Brain microvascular endothelial cell (primary cell): ENCODE measurements at regions not wholly inside any gene's neighbourhood (a gene's known extent, or its start where the extent isn't known, plus 50 kb on each side); places are given as distances from the start of the nearest gene placed in this dataset.
"Not testable (repeated sequence)": the region's sequence is repeated elsewhere in the genome, so short reads cannot be mapped to it uniquely, and the experiment has no call there.

Experiments used
- DNase-seq: peaks from one replicate; pipeline ENCODE4 v3.0.0-alpha.2; 2020
- H3K27ac ChIP-seq: fragments of 250-450 bp; sonication (Bioruptor Pico); 2 replicates; pipeline ENCODE4 v1.5.1; 2020; ENCODE audit warnings: mild to moderate bottlenecking, moderate library complexity
- H3K27me3 ChIP-seq: fragments of 250-450 bp; sonication (Bioruptor Pico); replicated peaks from 2 replicates; pipeline ENCODE4 v1.5.1; 2020; ENCODE audit warnings: mild to moderate bottlenecking
- H3K36me3 ChIP-seq: fragments of 250-450 bp; sonication (Bioruptor Pico); replicated peaks from 2 replicates; pipeline ENCODE4 v1.5.1; 2020; ENCODE audit warnings: mild to moderate bottlenecking
- H3K4me3 ChIP-seq: 2 replicates; pipeline ENCODE4 v1.5.1; 2011; ENCODE audit warnings: low read depth, mild to moderate bottlenecking, control low read depth, low read length, moderate library complexity
- in situ Hi-C: cut with HindIII; loops from 2 replicates; pipeline ENCODE4 v1.10.0; 2017; ENCODE audit warnings: low sequenced_read_pairs, low pct_ligation_motif_present
- TF ChIP-seq, protein P1 (sequence below): IDR thresholded peaks from 2 replicates; pipeline ENCODE4 v1.5.1; 2011; ENCODE audit warnings: low read depth, mild to moderate bottlenecking, moderate library complexity, low read length, control low read depth, inconsistent platforms; ENCODE audit errors: missing control alignments

DNA sequence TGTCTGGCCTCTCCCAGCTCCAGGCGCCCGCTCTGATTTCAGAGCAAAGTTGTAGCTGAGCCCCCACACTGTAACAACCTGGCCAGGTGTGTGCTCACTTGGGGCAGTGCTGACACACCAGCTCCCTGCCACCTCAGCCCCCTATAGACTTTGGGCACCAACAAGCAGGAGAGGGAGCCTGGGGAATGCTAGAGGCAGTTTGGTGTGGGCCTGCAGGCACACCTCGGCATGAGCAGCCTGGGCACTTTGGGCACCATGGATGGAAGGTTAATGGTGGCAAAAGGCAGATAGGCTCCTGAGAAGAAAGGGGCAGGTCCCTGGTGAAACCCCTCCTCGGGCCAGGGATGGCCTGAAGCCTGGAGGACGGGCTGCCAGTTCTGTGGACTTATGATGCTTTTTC is 212.7 kb upstream of the GNAI1 start:
- TF ChIP-seq, protein P1, sequence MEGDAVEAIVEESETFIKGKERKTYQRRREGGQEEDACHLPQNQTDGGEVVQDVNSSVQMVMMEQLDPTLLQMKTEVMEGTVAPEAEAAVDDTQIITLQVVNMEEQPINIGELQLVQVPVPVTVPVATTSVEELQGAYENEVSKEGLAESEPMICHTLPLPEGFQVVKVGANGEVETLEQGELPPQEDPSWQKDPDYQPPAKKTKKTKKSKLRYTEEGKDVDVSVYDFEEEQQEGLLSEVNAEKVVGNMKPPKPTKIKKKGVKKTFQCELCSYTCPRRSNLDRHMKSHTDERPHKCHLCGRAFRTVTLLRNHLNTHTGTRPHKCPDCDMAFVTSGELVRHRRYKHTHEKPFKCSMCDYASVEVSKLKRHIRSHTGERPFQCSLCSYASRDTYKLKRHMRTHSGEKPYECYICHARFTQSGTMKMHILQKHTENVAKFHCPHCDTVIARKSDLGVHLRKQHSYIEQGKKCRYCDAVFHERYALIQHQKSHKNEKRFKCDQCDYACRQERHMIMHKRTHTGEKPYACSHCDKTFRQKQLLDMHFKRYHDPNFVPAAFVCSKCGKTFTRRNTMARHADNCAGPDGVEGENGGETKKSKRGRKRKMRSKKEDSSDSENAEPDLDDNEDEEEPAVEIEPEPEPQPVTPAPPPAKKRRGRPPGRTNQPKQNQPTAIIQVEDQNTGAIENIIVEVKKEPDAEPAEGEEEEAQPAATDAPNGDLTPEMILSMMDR, result no peak
- no peak overlapping the region for H3K27ac ChIP-seq
- no peak overlapping the region for H3K4me3 ChIP-seq
- no peak for DNase-seq
- in situ Hi-C loops, result no loop called here
- no peaks in the 10 kb centered on the region for H3K27me3 ChIP-seq
- H3K36me3 ChIP-seq, result no peaks in the 10 kb centered on the region

DNA sequence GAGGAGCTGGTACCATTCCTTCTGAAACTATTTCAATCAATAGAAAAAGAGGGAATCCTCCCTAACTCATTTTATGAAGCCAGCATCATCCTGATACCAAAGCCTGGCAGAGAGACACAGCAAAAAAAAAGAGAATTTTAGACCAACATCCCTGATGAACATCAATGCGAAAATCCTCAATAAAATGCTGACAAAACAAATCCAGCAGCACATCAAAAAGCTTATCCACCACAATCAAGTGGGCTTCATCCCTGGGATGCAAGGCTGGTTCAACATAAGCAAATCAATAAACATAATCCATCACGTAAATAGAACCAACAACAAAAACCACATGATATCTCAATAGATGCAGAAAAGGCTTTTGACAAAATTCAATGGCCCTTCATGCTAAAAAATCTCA is 216.0 kb upstream of the GNAI1 start:
- H3K27ac ChIP-seq, in situ Hi-C loops: not testable (repeated sequence)

DNA sequence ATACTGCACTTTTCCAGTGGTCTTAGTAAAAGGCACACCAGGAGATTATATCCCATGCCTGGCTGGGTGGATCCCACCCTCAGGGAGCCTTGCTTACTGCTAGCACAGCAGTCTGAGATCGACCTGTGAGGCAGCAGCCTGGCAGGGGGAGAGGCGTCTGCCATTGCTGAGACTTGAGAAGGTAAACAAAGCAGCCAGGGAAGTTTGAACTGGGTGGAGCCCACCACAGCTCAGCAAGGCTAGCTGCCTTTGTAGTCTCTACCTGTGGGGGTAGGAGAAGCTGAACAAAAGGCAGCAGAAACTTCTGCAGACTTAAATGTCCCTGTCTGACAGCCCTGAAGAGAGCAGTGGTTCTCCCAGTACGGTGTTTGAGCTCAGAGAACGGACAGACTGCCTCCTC is 219.3 kb upstream of the GNAI1 start:
- H3K4me3 ChIP-seq, H3K27ac ChIP-seq, in situ Hi-C loops, DNase-seq, H3K27me3 ChIP-seq, H3K36me3 ChIP-seq: not testable (repeated sequence)

More for the DNA sequence above, 216.0 kb upstream of the GNAI1 start:
- not testable (repeated sequence) for DNase-seq, H3K4me3 ChIP-seq, H3K27me3 ChIP-seq, H3K36me3 ChIP-seq

DNA sequence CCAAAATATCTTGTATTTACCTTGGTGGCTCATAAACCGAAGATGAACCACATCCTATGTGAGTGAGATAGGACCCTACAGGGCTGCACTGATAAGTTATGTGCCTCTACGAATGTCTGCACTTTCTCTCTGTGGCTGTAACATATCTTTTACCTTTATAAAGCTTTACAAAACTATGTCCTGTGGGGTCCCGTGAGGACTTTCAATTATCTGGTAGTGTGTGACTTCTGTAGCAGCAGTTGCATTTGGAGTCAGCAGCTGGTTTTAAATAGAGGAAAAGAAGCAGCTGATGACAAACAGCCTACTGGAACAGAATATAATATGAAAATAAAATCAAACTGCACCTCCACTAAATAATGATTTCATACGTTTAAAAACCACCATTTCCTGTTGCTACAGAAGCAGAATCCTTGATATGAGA is 222.4 kb upstream of the GNAI1 start:
- H3K4me3 ChIP-seq, result no peak overlapping the region
- H3K27ac ChIP-seq, result no peak overlapping the region
- TF ChIP-seq, protein P1, result no peak
- no peak for DNase-seq
- H3K36me3 ChIP-seq, result no peaks in the 10 kb centered on the region
- in situ Hi-C loops, result no loop called here
- H3K27me3 ChIP-seq, result no peaks in the 10 kb centered on the region

DNA sequence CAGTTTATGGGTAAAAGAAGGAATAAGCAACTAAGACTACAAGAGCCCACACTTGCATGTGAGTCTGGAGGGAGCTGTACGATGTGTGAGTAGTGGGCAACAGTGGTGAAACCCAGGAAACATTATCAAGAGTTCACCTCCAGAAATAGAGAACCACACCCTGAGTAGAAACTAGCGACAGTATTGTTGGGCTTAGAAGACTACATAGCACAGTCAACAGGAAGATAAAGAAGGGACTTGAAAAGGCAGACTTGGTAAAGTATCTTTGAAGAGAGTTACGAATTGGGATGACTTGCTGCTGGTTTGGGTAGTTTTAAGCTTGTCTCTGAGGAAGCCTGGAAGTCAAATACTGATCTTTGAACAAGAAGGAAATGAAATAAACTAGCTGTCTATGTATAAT is 223.2 kb upstream of the GNAI1 start:
- H3K36me3 ChIP-seq, result no peaks in the 10 kb centered on the region
- TF ChIP-seq, protein P1, result no peak
- in situ Hi-C loops, result no loop called here
- DNase-seq, result no peak
- H3K4me3 ChIP-seq, result no peak overlapping the region
- no peak overlapping the region for H3K27ac ChIP-seq
- no peaks in the 10 kb centered on the region for H3K27me3 ChIP-seq

DNA sequence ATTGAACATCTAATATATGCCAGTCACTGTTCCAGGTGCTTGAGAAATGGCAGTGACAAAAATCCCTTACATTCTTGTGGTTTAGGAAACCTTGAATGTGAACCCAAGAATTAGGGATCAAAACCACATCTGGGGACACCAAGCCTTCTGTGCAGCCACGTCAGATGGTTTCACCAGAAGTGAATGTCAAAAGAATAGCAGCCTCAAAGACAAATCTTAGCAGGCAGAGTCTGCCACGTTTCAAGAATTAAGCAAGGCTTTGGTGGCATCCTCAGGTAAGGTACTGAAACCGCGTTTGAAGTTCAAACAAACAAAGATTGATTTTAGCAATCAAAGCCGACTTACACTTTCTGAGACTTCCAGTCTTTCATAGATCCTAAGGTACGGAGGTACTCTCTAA is 225.5 kb upstream of the GNAI1 start:
- no peaks in the 10 kb centered on the region for H3K36me3 ChIP-seq
- in situ Hi-C loops, result no loop called here
- H3K27me3 ChIP-seq, result no peaks in the 10 kb centered on the region
- no peak overlapping the region for H3K4me3 ChIP-seq
- TF ChIP-seq, protein P1, result no peak
- no peak for DNase-seq
- H3K27ac ChIP-seq, result no peak overlapping the region

DNA sequence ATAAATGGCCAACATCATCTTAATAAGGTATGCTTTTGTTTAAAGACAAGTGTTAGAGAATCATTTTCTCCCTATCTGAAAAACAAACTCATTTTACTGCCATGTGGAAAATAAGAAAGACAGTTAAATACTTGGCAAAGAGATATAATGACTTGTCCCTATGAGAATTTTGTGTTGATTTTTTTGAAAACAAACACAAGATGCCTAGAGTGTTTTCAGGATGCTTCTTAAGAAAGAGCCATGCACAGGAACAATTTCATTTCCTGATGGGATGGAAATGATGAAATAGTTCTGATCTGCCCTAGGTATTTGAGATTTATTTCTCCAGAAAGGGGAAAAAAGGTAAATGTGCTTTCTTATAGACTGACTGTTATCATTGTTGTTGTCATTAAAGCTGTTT is 237.5 kb upstream of the GNAI1 start:
- H3K27me3 ChIP-seq, result no peaks in the 10 kb centered on the region
- H3K27ac ChIP-seq, result no peak overlapping the region
- DNase-seq, result no peak
- no peaks in the 10 kb centered on the region for H3K36me3 ChIP-seq
- in situ Hi-C loops, result no loop called here
- TF ChIP-seq, protein P1, result no peak
- H3K4me3 ChIP-seq, result no peak overlapping the region
